ENCODE measurements at regions not wholly inside any gene's neighbourhood (a gene's known extent, or its start where the extent isn't known, plus 50 kb on each side); places are given as distances from the start of the nearest gene placed in this dataset.

DNA sequence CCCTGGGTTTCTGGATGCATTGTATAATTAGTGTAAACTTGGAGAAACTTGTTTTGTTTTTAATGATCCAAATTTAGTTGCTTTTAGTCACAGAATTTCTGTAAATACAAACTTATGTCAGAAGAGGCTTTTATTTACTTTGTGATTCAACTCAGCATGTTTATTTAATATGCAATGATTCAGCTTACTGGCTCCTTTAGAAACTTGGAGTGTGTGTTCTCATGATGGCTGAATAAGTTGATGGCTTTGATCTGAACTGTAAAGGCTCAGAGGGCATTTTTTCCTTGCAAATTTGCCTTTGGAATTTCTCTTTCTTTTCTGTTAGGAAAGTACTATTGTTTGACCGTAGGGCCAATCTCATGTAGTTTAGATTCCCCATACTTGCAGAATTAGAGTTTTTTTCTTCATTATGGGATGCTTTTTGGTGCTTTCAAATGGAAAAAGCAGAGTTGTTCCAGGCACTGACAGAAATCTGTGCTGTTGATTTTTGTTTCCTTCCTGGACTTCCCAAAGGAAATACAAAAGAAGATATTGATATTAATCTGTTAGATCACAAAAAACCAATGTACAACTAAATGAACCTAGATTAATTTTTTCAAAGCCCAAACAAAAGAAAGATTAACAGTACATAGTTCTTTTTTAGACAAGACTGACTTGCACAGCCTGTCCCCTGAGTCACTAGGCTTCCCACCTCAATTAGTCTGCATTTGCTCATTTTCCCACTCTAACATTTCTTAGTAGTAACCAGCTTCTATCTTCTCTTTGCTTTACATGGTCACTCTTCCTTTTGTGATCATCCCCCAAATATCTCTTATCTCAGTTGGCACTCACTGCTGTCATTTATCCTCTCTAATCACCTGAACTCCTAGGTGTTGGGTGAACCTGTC lies 96.8 kb upstream of the AGR3 start:
- no peak for DNase-seq

DNA sequence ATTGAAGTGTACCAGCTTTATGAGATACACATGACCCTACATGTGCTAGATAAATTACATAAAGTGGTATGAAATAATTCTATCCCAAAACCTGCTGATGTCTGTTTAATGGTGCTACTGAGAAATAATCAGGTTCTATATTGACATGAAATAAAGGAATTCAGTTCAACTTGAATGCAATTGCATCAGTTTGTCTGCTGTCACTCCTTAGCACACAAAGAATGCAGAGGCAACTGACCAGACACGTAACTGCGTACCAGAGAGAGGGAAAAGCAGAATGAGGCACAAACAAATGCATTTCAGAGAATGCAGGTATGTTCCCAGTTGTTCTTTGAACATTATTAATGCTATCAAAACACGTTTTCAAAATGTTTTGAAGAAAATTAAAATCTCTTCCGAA lies 98.8 kb upstream of the AGR3 start:
- no peak for DNase-seq

DNA sequence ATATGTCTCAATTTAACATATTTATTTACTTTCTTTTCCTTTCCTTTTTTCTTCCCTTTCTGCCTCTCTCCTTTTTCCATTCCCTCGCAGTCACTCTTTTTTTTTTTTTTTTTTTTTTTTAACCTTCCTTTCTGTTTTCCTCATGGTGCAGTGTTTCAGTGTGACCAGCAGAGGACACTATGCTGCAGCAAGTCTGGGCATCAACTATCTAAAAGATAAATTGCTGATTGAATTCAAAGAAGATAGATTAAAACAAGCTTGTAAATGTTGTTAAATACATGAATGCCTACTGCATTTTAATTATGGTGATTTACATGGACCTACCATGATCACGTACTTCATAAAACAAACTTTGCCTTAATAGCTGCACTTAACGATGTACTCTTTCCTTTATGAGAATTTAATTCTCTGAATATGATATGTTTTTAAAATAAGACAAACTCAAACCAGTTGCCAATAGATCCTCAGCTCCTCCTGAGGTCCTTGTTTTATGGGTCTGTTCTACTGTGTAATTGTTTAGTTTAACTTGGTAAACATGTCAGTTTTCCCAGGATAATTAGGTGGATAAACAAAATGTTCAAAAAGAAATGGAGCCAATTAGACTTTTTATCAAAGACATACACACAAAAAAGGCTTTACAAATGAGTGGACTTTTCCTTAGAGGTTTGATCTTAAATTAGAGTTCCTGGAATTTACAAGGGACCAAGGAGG lies 101.0 kb upstream of the AGR3 start:
- no peak for DNase-seq

DNA sequence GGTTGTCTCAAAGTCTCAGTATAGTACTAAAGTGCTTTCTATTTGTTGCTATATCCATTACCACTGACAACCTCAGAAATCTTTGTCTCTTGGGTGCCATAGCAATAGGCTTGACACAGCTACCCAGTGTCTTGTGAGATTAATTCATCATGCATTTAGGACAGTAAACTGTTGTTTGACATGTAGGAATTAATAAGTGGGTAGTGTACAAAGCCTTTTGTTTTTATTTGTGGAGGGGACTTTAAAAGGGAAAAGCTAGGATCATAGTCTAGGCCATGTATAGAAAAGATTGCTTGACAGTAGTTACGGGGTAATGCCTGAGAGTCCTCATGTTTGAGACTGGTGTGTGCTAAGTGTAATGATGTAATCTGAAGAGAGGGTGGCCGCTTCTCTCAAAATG lies 102.6 kb upstream of the AGR3 start:
- DNase-seq, result no peak

DNA sequence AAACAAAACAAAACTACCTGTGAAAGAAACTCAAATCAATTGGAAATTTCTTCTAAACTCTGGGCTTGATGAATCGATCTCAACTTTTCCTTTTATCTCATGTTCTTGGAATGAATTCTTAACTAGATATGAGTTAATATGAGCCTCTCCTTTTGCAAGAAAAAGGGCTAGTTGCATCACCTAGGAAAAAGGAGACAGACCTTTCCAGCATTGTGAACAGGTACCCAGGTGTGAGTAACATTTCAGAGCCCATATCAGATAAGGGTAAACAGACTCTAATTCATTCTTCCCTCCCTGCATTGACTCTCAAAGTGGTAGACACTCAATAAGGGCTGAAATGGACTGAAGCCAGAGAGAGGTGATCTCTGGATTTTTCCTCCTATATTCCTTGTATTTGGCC lies 103.8 kb upstream of the AGR3 start:
- DNase-seq, result no peak

DNA sequence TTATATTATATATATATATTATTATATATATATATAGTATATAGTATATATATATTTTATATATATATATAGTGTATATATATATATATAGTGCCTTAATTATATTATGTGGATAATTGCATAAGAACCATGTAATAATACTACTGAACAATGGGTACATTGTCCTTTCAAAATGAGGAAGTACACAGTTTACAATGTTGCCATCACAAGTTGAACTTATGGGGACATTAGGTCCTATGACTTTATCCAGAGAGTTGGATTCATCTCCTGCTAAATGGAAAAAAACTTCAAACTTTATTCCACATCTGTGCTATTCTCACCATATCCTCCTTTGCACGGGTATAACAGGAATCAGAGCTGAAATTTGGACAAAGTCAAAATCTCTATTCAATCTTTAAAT lies 105.0 kb upstream of the AGR3 start:
- no peak for DNase-seq

DNA sequence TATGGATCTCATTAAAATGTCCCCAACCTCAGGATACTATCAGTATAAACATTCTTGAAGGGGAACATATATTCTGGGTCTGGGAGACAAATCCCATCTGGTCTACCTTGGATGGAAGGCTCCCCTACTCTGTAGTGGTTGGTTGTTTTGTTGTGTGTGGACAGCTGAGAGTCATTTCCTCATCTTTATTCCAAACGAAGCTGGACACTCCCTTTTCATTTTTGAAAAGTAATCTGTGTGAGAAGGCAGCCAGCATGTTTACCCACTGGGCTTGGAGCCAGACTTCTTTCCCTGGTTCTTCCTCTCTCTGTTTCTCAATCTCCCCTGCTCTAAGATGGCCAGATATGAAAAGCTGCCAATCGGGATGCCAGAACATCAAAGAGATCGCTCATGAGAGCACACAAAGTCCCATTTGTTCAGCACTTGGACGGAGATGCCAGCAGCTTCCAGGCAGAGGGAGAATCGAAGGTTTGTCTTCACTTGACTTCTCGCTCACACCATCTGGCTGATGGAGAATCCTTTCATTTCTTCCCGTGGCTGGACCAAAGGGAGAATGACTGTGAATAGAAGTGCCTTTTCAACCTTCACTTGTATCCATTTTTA lies 108.1 kb upstream of the AGR3 start:
- DNase-seq, result no peak

GRCh38 chr7:16991551-16991950 lies 109.8 kb upstream of the AGR3 start:
- DNase-seq, result no peak

DNA sequence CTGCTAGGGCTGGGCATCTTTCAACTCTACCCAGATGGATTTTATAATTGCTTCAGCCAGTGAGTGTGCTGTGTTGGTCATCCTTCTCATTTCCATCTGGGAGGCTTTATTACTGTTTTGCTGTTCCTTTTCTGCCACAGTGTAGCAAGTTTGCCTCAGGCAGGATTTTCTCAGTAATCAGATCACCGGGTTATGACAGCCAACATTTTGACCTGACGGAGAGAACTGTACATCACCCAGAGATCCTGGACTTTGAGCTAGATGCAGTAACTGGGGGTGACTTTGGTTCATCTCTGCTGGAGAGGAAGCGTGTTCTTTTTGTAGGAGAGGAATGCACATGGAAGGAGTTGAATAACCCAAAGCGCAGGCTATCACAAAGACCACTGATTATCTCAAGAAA lies 111.8 kb upstream of the AGR3 start:
- no peak for DNase-seq

- DNase-seq, result no peak
Observed at GRCh38 chr7:16998481-16999051, 116.8 kb upstream of the AGR3 start.

- DNase-seq, result no peak
Observed at GRCh38 chr7:16999541-17000267, 117.9 kb upstream of the AGR3 start.

DNA sequence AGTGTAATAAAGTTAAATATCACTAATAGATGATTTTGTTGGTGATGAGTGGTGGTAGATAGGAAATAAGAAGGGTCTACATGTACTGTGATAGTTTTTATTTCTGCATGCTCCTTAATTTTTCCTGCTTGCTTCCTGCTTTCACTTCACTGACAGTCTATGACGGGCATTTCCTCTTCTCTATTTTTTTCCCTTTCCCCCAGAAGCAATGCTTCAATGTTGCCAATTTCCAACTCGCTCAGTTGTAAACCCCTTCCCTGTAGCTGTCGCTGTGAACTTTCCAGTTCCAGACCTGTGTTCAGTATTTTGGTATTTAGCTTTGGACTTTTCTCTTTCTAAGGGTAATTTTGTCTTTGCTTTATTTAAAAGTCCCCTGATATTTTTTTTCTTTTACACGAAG lies 123.5 kb upstream of the AGR3 start:
- no peak for DNase-seq

DNA sequence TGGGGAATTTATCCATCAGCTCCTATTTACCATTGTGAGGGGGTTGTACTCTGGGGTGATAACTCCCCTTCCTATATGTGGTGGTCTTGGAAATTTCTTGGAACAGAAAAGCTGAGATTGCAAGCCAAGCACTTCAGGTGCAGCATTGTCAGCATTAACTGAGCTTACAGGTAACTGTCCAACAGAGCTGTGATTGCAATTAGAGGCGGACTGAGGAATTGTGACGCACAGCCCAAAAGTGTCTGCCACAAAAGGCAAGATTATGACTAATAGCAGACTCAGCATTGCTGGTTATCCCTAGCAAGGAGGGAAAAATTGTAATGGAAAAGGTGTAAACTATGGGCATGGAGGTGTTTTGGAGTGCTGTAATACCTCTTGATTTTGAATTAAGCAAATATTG lies 126.1 kb upstream of the AGR3 start:
- no peak for DNase-seq

DNA sequence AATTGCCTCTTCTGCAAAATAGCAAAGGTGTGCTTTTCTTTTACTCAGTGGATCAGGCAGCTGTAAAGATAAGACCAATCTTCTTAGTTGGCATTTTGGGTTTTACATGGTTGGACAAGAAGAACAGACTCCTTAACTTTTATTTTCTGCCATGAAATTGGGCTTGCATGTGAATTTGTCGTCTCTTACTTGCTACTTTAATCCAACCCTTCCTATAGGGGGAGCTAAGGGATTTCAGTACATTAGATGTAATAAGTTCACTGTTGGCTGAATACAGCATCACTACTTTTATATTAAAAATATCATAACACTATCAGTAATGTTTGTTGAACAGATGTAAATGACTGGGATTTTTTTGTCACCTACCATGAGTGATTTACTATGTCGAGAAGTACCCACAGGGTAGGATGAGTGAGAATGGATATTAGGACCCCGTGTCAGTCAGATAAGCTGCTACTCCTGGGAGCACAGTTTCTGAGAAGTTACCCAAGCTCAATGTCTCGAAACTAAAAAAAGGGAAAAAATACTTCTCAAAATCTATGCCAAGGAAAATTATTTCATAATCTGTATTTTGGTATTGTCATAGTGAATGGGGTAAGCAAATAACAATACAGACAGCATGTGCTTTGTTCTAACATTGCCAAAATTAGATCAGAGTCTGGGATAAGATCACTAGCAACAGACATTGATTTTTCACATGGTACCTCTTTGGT lies 127.4 kb upstream of the AGR3 start:
- no peak for DNase-seq

DNA sequence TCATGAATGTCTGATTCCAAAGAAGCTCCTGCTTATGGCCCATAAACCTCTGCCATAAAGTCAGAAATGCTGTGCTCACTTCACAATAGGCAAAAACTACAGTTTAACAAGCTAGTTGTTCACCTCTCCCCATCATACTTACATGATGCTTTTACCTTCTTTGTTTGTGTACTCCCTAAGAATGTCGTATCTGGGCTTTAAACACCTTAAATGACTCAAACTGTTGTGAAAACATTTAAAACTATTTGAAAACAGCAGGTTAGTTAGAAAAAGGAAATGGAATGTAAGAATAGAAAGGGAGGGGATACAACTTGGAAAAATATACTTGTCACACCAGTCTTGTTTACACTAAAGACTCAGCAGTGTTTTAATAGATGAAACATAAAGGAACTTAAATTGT lies 128.2 kb upstream of the AGR3 start:
- no peak for DNase-seq

- DNase-seq, result no peak
Observed at GRCh38 chr7:17010637-17011300, 129.0 kb upstream of the AGR3 start.

DNA sequence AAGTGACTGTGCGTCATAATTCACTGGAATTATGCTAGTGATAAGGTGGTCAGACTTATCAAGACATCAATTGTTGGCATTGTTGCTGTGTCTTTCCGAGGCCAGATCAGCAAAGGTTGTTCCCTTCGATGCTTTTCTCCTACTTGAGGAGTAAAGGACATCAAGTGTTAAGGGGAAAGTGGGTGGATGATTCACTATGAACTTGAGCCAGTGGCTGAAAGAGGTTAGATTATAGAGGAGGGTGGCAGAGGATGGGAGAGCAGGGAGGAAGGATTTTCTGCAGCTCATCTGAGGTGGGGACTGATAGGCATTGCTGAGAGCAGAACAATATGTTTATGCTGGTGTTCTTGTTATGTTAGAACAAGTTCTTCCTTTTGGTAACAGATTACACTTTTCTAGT lies 131.4 kb upstream of the AGR3 start:
- no peak for DNase-seq

DNA sequence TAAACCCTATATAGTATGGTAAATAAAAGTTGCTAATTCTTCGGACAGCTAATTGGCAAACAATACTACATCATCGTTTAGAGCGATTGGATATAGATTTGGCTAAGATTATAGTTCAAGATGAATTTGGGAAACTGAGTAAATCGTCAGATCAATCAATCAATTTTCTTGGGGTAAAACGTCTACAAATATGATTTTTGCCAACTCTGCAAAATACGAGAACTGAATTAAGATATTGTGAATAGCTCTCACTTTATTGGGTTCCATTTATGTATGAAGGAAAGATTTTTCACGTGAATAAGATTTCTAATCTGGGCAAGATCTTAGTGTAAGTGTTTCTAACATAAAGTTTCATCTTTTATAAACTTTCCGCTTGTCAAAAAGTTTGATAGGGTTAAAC lies 132.9 kb upstream of the AGR3 start:
- DNase-seq, result no peak

DNA sequence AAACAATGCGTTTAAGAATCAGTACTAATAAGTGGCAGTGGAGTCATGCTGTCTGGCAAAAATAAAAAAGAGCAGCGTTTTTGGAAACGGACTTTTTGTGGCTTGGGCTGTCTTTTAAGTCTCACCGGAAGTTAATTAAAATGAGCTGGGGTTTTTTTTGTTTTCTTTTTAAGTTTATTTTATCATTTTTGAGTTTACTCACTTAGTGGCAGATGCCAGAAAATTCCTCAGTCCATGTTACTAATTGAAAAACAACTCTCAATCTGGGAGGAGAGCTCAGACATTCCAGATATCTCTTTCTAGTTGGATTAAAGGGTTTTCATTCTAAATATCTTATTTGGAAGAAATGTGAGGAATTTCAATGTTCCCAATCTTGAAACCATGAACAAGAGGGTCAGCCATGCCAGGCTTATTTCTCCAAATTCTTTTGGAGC lies 133.8 kb upstream of the AGR3 start:
- DNase-seq, result no peak

- DNase-seq, result no peak
Observed at GRCh38 chr7:17016402-17017010, 134.7 kb upstream of the AGR3 start.

- no peak for DNase-seq
Observed at GRCh38 chr7:17019106-17019505, 137.3 kb upstream of the AGR3 start.
